Hematopoietic multipotent progenitor cell treated with erythropoietin and hydrocortisone succinate and interleukin-3 and kit ligand, for 15 days (in vitro differentiated cells): ENCODE measurements at regions not wholly inside any gene's neighbourhood (a gene's known extent, or its start where the extent isn't known, plus 50 kb on each side); places are given as distances from the start of the nearest gene placed in this dataset.

ENCODE experiments used
- DNase-seq: peaks from one replicate; pipeline ENCODE4 v3.0.0-alpha.2; 2015; ENCODE audit warnings: low spot score

DNA sequence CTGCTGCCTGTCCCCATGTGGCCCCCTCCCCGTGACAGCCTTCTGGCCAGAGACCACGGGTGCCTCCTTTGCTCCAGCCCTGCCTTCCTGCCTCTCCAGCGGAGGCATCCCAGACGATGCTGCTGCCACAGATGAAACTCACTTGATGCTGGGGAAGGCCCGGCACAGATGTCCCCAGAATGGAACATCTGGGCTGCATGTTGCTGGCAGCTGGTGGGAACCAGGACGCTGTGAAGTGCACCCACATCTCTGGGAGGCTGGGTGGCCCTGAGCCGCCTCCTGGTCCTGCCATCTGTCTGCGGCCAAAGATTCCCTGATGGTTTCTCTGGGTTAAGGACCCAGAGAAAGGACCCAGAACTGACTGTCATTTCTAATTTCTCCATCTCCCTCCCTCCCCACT is 51.9 kb upstream of the PTPRS start:
- no peak for DNase-seq

DNA sequence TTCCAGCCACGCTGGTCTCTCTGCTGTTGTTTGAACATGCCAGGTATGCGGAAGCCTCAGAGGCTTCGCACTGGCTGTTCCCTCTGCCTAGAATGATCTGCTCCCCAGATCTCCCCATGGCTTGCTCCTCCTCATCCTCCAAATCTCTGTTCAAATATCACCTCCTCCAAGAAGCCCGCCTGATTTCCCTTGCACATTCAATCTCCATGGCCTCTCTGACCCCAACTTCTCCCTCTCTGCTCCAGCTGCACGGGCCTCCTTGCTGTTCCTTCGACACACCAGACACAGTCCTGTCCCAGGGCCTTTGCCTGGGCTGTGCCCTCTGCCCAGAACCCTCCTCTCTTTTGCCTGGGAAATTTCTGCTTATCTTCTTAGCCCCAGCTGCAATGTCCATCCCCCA is 52.5 kb upstream of the PTPRS start:
- no peak for DNase-seq

DNA sequence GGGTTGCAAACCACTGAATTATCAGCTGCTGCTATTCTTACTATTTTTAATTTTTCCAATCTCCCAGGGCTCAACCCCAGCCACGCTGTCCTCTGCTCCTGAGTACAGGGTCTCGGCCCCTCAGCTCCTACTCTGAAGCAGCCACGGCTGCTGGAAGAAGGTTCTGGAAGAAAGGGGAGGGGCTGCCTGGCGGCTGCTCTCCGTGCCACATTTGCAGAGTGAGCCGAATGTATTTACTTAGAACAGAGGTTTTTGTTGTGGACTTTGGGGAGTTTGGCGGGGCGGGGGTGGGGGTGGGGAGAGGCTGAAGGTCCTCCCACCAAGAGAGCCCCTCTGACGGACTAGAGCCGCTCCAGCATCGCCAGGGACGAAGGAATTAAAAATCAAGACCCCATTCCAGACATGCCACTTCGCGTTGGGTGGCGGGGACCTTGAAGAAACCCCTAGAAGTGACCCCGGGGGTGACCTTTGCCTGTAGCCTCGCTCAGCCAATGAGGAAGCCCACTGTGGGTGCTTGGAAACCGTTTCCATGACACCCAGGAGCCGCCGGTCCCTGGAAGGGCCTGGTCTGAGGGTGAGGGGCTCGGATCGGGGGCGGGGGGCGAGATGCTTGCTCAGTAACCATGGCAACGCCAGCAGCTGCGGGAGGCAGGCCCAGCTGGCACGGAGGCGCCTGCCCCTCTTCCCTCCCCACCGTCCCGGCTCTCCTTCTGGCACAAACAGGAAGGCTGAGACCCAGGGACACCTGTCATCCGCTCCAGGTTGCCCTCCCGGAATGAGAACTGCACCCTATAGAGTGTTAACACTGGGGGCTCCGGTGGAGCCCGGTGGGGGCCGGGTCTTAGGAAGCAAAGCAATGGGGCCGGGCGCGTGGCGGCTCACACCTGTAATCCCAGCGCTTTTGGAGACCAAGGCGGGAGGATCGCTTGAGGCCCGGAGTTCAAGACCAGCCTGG is 54.2 kb upstream of the PTPRS start:
- DNase-seq = no peak

DNA sequence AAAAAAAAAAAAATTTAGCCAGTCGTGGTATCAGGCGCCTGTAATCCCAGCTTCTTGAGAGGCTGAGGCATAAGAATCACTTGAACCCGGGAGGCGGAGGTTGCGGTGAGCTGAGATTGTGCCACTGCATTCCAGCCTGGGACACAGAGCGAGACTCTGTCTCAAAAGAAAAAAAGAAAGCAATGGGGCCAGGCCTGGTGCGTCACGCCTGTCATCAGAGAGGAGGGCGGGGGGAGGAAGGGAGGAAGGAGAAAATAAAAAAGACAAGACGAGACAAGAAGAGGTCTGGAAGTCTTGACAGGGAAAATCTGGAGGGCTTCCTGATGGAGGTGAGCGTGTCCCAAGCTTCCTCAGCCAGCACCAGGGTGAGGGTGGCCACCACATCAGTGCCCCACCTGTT is 54.9 kb upstream of the PTPRS start:
- no peak for DNase-seq

DNA sequence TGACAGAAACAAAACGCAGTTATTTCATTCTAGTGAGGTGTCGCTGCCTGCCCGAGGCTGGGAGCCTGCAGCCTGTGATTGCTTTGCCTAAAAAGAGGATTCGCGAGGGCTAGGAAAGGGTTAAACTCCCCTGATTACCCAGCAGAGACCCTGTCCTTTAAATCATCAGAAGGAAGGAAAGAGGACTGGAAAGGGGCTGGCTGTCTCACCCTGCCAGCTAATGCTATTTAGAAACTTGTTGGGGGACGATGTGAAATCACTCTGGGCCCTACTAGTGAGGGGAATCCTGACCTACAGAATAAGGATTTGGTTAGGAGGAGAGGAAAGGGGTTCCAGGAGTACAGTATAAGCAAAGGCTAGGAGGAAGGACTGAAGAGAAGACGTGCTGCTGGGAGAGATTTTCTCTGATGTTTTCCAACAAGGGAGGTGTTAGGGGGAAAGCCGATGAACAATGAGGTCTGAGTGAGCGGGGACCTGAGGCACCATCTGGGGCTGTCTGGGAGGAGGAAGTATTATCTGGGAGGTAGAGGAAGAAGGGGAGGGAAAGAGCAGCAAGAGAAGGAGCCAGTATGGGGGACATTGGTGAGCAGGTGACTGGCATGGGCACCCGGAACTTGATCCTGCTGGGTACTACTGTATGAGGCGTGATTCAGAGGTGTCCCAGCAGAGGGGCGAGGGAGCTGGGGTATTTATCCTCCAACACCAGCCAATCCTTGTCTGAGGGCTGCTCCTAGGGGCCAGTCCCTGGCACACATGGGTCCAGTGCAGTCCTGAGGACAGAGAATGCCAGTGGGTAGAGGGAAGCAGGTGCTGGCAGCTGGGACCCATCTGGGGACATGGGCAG is 55.7 kb upstream of the PTPRS start:
- DNase-seq = no peak

DNA sequence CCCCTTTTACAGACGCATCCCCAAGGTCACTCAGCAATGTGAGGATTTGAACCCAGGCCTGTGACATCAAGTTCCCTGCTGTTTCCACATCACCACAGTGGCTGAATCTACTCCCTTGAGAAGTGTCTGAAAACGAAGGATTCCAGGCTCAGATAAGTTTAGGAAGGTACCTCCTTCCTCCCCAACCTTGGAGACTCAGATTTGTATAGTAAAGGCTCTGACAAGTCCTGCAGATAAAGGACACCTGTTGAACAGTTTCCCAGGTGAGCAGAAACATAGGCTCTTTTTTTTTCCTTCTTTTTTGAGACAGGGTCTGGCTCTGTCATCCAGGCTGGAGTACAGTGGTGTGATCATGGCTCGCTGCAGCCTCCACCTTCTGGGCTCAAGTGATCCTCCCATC is 56.4 kb upstream of the PTPRS start:
- DNase-seq = no peak

DNA sequence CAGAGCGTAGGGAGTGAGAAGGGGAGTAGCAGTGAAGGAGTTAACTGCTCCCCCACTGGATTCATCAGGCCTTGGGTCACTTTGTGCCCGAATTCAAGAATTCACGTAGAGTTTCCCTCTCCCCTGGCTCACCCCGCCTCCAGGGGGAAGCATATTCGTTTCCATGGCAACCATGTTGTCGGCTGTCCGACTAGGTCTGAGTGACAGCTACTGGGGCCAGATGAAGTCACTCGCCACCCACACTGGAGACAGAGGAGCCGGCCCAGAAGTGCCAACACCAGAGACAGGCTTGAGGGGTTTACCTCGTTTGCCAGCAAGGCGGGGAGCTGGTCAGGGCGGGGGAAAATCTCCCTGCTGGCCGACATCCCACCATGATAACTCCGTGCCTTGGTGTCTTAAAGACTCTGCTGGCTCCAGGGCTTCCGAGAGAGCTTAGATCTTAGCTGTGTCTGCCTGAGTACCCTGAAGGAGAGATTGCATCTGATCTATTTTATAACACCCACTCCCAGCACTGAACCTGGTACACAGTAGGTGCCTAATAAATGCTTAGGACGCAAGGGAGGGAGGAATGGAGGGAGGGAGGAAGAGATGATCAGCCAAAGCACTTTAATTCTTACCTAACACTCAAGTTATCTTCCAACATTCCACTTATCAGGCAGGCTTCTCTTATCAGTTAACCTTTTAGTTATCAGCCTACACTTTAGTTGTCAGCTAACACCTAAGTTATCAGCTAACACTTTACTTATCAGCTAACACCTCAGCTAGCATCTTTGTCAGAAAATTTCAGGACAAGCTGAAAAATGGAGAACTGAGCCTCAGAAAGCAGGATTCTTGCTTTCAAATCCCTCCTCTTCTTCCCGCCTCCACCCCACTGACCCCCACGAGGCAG is 57.2 kb upstream of the ZNRF4 start:
- no peak for DNase-seq

DNA sequence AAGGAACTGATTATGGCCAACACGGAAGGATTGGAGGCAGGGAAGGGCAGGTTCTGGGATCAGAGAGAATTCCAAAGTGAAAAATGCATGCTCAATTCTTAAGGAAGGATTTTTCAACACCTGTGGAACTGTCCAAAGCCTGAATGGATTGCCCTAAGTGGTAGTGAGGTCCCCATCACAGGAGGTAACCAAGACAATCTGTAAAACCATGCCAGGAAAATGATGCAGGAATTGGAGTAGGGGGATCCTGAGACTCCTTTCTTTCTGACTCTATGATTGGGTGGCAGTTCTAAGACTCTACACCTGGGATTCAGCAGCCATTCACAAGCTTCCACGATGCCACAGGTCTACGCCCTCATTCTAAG is 56.5 kb upstream of the ZNRF4 start:
- DNase-seq = no peak

DNA sequence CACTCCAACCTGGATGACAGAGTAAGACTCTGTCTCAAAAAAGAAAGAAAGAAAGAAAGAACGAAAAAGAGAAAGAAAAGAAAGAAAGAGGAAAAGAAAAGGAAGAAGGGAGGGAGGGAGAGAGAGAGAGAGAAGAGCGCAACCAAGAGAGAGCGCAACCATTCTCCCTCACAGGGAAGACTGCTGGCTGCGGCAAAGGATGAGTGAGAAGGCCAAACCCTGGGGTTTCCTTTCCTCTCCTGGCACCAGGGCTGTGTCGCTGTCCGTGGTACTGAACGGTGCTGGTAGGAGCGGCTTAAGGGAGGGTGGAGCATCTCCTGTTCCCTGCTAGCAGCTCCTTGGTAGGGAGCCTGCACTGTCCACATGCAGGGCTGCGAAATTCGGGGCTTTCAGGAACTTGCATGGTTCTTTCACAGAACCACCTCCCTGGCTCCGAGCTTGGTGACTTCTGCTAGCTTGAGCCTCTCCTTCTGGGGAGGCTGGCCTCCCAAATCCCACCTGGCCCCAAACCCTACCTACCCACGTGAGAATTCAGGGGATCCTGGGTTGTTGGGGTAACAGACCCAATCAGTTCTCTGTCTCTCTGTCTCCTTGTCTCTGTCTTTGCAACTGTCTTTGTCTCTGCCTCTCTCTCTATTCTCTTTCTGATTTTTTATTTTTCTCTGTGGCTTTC is 51.1 kb upstream of the ZNRF4 start:
- DNase-seq = peak; percentile 15
